Endodermal cell (in vitro differentiated cells): ENCODE measurements at regions not wholly inside any gene's neighbourhood (a gene's known extent, or its start where the extent isn't known, plus 50 kb on each side); places are given as distances from the start of the nearest gene placed in this dataset.

Experiments used
- DNase-seq: peaks from one replicate; pipeline ENCODE4 v3.0.0-alpha.2; 2017
- H3K27ac ChIP-seq: 2 replicates; pipeline ENCODE4 v1.5.1; 2013; ENCODE audit warnings: mild to moderate bottlenecking, low read depth, low read length, moderate library complexity
- H3K27me3 ChIP-seq: 2 replicates; pipeline ENCODE4 v1.6.1; 2013; ENCODE audit warnings: mild to moderate bottlenecking, low read length, moderate library complexity; ENCODE audit not compliant: insufficient read depth, control insufficient read depth, poor library complexity, severe bottlenecking
- H3K36me3 ChIP-seq: 2 replicates; pipeline ENCODE4 v1.7.0; 2013; ENCODE audit warnings: mild to moderate bottlenecking, low read length, moderate library complexity; ENCODE audit not compliant: control insufficient read depth, insufficient read depth
- H3K4me1 ChIP-seq: one replicate; pipeline ENCODE4 v1.7.0; 2013; ENCODE audit warnings: low read length; ENCODE audit not compliant: control insufficient read depth, insufficient read depth
- H3K4me3 ChIP-seq: 2 replicates; pipeline ENCODE4 v1.5.1; 2013; ENCODE audit warnings: mild to moderate bottlenecking, low read length, moderate library complexity
- H3K9ac ChIP-seq: 2 replicates; pipeline ENCODE4 v1.6.1; 2013; ENCODE audit warnings: mild to moderate bottlenecking, low read length, moderate library complexity; ENCODE audit not compliant: poor library complexity, severe bottlenecking; ENCODE audit errors: extremely low read depth
- H3K9me3 ChIP-seq: 2 replicates; pipeline ENCODE4 v1.6.1; 2013; ENCODE audit warnings: mild to moderate bottlenecking, low read length, moderate library complexity; ENCODE audit not compliant: control insufficient read depth
- H3K27ac Mint-ChIP-seq: 2 replicates; pipeline ENCODE4 v1.8.0; 2020; ENCODE audit warnings: mixed read lengths
- H3K27me3 Mint-ChIP-seq: 2 replicates; pipeline ENCODE4 v1.8.0; 2021; ENCODE audit warnings: mild to moderate bottlenecking, mixed read lengths; ENCODE audit not compliant: insufficient read depth
- H3K36me3 Mint-ChIP-seq: 2 replicates; pipeline ENCODE4 v1.8.0; 2020; ENCODE audit warnings: low read depth, mixed read lengths
- H3K4me1 Mint-ChIP-seq: 2 replicates; pipeline ENCODE4 v1.8.0; 2020; ENCODE audit warnings: mixed read lengths
- H3K4me3 Mint-ChIP-seq: 2 replicates; pipeline ENCODE4 v1.8.0; 2020; ENCODE audit warnings: mild to moderate bottlenecking, moderate library complexity, mixed read lengths
- H3K9me3 Mint-ChIP-seq: 2 replicates; pipeline ENCODE4 v1.8.0; 2020; ENCODE audit warnings: mild to moderate bottlenecking, mixed read lengths
- WGBS, 2 experiments: methylation state at CpG; one replicate each; pipeline versions ENCODE4 v1.1.5 to v1.1.7; 2013; ENCODE audit warnings: missing lambda C conversion rate in 2 of 2, mixed read lengths in 1 of 2; ENCODE audit not compliant: insufficient coverage in 1 of 2, insufficient read length in 1 of 2; 5-methylcytosine and 5-hydroxymethylcytosine counted together
- TF ChIP-seq, protein P1 (sequence below): fragments of 200-600 bp; sonication (generic); conservative IDR thresholded peaks from 2 replicates; pipeline ENCODE4 v1.5.0; 2021; ENCODE audit warnings: antibody characterized with exemption, mild to moderate bottlenecking

DNA sequence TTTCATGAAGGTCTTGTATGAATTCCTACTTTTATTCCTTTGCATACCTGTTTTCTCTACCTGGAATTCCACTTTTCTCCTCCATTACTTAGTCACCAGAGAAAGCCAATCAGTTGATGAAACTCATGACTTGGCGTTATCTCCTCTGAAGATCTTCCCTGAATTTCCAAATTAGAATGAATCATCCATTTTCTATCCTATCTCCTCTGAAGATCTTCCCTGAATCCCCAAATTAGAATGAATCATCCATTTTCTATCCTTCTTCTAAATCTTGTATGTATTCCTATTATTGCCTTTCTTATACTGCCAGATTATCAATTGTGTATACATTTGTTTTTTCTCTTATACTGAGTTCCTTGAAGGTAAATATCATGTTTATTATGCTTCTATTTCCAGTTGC lies 440.4 kb downstream of the CCDC85A start:
- H3K4me1 ChIP-seq, result no peaks in the 10 kb centered on the region
- H3K27me3 ChIP-seq, result no peaks in the 10 kb centered on the region
- no peaks in the 10 kb centered on the region for H3K36me3 Mint-ChIP-seq
- no peaks in the 10 kb centered on the region for H3K4me1 Mint-ChIP-seq
- no peaks in the 10 kb centered on the region for H3K36me3 ChIP-seq
- H3K9me3 Mint-ChIP-seq, result peaks cover 11% of the 10 kb centered on the region
- no peaks in the 10 kb centered on the region for H3K27me3 Mint-ChIP-seq
- H3K27ac ChIP-seq, result no peak overlapping the region
- TF ChIP-seq, protein P1, sequence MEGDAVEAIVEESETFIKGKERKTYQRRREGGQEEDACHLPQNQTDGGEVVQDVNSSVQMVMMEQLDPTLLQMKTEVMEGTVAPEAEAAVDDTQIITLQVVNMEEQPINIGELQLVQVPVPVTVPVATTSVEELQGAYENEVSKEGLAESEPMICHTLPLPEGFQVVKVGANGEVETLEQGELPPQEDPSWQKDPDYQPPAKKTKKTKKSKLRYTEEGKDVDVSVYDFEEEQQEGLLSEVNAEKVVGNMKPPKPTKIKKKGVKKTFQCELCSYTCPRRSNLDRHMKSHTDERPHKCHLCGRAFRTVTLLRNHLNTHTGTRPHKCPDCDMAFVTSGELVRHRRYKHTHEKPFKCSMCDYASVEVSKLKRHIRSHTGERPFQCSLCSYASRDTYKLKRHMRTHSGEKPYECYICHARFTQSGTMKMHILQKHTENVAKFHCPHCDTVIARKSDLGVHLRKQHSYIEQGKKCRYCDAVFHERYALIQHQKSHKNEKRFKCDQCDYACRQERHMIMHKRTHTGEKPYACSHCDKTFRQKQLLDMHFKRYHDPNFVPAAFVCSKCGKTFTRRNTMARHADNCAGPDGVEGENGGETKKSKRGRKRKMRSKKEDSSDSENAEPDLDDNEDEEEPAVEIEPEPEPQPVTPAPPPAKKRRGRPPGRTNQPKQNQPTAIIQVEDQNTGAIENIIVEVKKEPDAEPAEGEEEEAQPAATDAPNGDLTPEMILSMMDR, result no peak
- WGBS, 2 experiments, result 90 to 100% methylated on average over 1 of the region's 1 CpG
- H3K4me3 Mint-ChIP-seq, result no peak overlapping the region
- H3K9ac ChIP-seq, result no peak overlapping the region
- no peaks in the 10 kb centered on the region for H3K9me3 ChIP-seq
- no peak overlapping the region for H3K4me3 ChIP-seq
- DNase-seq, result no peak
- no peak overlapping the region for H3K27ac Mint-ChIP-seq

- no peaks in the 10 kb centered on the region for H3K4me1 Mint-ChIP-seq
- no peaks in the 10 kb centered on the region for H3K27me3 Mint-ChIP-seq
- 92 to 95% methylated on average over 2 to 3 of the region's 3 CpGs for WGBS, 2 experiments
- H3K27ac Mint-ChIP-seq, result no peak overlapping the region
- DNase-seq, result no peak
- no peaks in the 10 kb centered on the region for H3K36me3 Mint-ChIP-seq
- H3K4me3 Mint-ChIP-seq, result no peak overlapping the region
- H3K9me3 ChIP-seq, result no peaks in the 10 kb centered on the region
- H3K36me3 ChIP-seq, result no peaks in the 10 kb centered on the region
- H3K27me3 ChIP-seq, result no peaks in the 10 kb centered on the region
- H3K4me1 ChIP-seq, result no peaks in the 10 kb centered on the region
- H3K4me3 ChIP-seq, result no peak overlapping the region
- TF ChIP-seq, protein P1, result no peak
- peaks cover 3% of the 10 kb centered on the region for H3K9me3 Mint-ChIP-seq
- no peak overlapping the region for H3K27ac ChIP-seq
- H3K9ac ChIP-seq, result no peak overlapping the region
Measured at GRCh38 chr2:56626927-56627326, 443.1 kb downstream of the CCDC85A start.

- H3K36me3 ChIP-seq, result no peaks in the 10 kb centered on the region
- Mint-ChIP-seq H3K4me3 (no peak overlapping the region), H3K4me1 (no peaks in the 10 kb centered on the region), H3K27ac (no peak overlapping the region), H3K9me3 (peaks cover 28% of the 10 kb centered on the region), H3K27me3 (no peaks in the 10 kb centered on the region), H3K36me3 (no peaks in the 10 kb centered on the region)
- DNase-seq, result no peak
- no peaks in the 10 kb centered on the region for H3K9me3 ChIP-seq
- 90 to 96% methylated on average over 1 to 2 of the region's 2 CpGs for WGBS, 2 experiments
- H3K4me3 ChIP-seq, result no peak overlapping the region
- TF ChIP-seq, protein P1, result no peak
- no peaks in the 10 kb centered on the region for H3K4me1 ChIP-seq
- H3K9ac ChIP-seq, result no peak overlapping the region
- H3K27ac ChIP-seq, result no peak overlapping the region
- H3K27me3 ChIP-seq, result no peaks in the 10 kb centered on the region
Measured at GRCh38 chr2:56630286-56630685, 446.5 kb downstream of the CCDC85A start.
